HCEC 1CT (cell line): ENCODE measurements at regions not wholly inside any gene's neighbourhood (a gene's known extent, or its start where the extent isn't known, plus 50 kb on each side); places are given as distances from the start of the nearest gene placed in this dataset.
"Not testable (repeated sequence)": the region's sequence is repeated elsewhere in the genome, so short reads cannot be mapped to it uniquely, and the experiment has no call there.

Source experiments
- DNase-seq: peaks from one replicate; pipeline ENCODE4 v3.0.0-alpha.2; 2017

DNA sequence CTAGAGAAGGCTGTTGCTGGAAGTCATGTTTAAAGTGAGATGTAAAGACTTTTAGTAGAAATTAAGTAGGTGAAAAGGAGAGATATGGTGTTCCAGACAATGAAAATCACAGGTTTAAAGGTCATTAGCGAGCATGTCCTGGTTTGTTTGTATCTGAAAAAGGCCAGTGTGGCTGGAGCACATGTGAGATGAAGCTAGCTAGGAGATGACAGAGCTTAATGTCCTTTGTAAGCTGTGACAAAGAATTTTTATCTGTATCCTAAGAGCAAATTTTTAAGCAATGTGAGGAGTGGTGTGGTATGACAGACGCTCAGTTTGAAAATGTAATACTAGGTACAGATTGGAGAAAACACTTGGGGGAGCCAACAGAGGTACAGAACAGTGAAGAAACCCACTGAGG, 567.2 kb upstream of the ARRDC3 start:
- DNase-seq = no peak

GRCh38 chr5:91946870-91947269, 563.8 kb upstream of the ARRDC3 start:
- no peak for DNase-seq

DNA sequence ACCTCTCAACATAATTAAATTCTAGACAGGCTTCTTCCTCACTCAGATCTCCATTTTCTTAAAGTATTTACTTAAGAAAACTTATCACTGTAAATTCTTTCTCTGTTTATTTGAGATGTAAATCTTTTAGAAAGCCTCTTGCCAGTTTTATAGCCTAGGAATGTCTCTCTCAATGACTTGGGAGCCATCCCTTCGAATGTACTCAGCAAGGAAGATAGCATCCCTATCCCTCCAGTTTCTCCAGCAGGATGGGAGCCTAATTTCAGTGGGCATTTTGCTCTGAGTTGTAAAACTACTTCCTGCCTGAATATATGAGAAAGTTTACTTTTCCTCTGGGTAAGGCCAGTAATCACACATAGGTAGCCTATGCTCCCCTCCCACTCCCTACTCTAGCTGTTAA, 558.5 kb upstream of the ARRDC3 start:
- no peak for DNase-seq

GRCh38 chr5:91938441-91938840, 555.3 kb upstream of the ARRDC3 start:
- no peak for DNase-seq

DNA sequence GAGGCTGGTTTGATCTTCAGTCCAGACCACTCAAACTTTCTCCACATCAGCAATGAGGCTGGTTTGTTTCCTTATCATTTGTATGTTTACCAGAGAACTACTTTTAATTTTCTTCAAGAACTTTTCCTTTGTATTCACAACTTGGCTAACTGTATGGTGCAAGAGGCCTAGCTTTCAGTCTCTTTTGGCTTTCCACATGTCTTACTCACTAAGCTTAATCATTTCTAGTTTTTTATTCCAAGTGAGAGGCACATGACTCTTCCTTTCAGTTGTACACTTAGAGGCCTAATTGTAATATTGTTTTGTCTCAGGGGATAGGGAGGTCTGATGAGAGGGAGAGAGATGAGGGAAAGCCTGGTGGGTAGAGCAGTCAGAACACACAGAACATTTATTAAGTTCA, 554.0 kb upstream of the ARRDC3 start:
- peak; percentile 24 for DNase-seq

DNA sequence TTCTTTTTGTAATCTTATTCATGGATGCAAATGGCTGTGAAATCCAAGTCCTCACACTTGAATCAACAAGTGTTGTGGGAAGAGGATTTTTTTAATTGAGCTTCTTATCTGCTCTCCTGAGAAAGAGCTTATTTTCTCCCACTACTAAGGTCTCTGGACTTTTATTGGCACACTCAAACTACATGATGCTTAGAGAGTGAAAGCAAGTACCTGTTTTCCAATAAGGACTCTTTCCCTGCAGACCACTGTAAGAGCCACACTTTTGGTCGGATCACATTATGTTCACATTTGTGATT, 546.4 kb upstream of the ARRDC3 start:
- DNase-seq = no peak

GRCh38 chr5:91928754-91929521, 545.8 kb upstream of the ARRDC3 start:
- DNase-seq = peak; percentile 55

DNA sequence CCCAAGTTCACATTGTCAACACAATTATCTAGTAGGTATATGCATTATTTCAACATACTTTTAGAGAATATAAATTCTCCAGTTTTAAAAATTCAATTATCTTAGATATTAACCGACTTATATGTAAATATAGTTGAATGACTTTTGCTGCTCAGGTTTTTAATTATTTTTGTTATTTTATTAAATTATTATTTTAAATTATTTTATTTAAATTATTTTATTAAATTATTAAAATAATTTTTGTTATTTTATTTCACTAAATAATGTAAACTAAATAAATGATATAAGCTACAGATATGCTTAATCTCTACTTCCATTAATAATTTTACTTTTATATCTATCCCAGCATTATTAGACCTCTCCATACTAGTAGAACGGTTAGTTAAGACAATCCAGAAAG, 544.3 kb upstream of the ARRDC3 start:
- DNase-seq = no peak

GRCh38 chr5:91925249-91925648, 542.1 kb upstream of the ARRDC3 start:
- DNase-seq = no peak

DNA sequence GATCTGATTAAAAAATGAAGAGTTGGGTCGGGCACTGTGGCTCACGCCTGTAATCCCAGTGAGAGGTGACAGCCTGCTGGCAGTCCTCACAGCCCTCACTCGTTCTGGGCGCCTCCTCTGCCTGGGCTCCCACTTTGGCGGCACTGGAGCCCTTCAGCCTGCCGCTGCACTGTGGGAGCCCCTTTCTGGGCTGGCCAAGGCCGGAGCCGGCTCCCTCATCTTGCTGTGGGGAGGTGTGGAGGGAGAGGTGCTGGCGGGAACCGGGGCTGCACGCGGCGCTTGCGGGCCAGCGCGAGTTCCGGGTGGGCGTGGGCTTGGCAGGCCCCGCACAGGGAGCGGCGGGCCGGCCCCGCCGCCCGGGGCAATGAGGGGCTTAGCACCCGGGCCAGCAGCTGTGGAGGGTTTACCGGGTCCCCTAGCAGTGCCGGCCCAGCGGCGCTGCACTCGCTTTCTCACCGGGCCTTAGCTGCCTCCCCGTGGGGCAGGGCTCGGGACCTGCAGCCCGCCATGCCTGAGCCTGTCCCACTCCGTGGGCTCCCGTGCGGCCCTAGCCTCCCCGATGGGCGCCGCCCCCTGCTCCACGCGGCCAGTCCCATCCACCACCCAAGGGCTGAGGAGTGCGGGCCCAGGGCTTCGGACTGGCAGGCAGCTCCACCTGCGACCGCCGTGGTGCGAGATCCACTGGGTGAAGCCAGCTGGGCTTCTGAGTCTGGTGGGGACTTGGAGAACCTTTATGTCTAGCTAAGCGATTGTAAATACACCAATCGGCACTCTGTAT, 534.1 kb upstream of the ARRDC3 start:
- not testable (repeated sequence) for DNase-seq

DNA sequence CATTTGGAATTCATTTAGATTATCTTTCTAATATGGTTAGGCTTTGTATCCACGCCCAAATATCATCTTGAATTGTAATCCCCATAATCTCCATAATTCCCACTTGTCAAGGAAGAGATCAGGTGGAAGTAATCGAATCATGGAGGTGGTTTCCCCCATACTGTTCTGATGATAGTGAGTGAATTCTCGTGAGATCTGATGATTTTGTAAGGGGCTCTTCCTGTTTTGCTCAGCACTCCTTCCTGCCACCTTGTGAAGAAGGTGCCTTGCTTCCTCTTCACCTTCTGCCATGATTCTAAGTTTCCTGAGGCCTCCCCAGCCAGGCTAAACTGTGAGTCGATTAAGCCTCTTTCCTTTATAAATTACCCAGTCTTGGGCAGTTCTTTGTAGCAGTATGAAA, 527.5 kb upstream of the ARRDC3 start:
- no peak for DNase-seq

DNA sequence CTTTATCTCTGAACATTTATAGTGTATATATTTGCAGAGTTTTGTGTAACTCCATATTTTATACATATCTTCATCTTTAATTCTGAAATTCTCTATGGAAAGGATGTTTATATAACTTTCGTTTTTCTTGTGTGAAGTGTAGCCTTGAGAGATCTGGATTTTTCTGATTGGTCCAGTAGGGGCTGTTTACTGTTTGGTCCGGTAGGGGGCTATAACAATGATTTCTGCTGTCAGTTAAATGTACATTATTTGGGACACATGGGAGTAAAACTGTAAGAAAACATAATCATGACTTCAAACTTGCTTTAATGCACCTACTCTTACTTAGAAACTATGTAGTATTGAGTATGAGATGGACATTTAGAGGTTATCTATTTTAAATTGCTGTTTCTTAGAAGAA, 527.1 kb upstream of the ARRDC3 start:
- DNase-seq = no peak

GRCh38 chr5:91906494-91906893, 523.4 kb upstream of the ARRDC3 start:
- DNase-seq = no peak

DNA sequence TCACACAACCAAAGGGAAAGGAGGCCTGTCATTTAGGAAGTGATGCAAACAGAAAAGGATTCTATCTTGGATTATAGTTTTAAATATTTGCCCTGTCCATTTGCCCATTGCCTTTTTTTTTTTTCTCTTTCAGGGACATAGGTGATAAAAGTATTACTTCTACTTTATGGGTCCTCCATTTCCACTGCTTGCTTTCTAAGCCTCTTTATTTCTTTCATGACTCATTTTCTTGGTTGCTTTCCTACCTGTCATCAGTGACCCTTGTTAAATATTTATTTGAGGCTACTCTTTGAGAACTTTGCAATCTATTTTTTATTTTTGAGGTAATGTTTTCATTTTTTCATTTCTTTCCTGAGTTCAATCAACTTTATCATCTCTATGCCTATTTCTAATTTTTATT, 522.9 kb upstream of the ARRDC3 start:
- no peak for DNase-seq

GRCh38 chr5:91898898-91899297, 515.8 kb upstream of the ARRDC3 start:
- no peak for DNase-seq

DNA sequence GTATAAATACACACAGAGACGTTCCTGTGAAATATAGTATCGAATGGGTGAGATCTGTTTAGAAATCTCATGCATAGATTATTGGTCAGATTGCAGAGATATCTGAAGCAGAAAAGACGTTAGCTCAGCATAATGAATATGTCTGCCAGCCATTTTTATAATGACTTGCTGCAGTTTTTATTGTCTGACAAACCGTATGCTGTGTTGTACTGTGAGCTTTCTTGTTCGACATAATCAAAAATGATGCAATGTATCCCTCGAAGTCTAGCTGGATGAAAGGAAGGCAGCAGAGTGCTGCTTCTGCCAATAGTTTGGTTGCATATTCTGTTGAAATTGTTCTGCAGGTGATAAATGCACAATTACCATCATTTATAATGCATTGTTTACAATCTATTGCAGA, 514.9 kb upstream of the ARRDC3 start:
- no peak for DNase-seq

- DNase-seq = no peak
Measured at GRCh38 chr5:91888810-91889209, 505.7 kb upstream of the ARRDC3 start.

DNA sequence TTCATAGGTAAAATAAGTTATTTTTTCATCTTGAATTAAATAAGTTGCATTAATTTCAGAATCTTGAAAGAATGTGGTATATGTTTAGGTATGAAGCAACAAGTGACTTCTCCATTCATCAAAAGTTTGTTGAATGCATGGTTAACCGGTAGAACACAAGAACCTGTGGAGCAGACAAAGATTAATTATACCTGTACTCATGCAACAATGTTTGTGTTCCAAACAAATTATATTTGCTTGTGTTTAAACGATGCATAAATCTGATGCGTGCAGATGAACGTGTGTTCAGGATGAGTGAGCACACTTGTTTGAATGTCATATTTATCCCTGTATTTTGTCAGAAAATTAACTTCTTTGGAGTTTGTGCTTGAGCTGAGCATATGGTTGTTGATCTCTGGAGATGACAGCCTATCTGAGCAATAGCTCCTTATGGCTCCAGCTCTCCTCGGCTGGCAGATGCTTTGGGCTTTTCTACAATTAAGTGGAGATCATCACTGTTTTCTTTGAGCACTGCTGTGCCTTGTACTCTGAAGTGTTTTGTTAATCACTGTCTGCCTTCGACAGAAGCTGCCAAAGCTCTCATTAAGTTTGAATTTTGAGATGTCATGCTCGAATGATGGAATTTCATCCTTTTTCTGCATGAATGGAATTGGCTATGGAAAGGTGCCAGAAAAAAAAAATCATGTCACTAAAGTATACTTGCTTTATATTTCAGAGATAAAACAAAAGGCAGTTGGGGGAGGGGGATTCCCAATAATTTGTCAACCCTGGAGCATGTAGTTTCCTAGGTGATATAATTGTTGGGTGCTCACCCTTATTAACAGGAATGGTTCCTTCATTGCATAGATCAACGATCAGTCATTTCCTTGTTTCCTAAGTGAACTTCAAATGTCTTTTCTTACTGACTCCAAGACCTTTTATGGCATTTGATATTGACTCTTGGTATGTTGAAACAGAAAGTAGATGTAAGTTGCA, 502.5 kb upstream of the ARRDC3 start:
- peak; percentile 61 for DNase-seq

- DNase-seq = no peak
Measured at GRCh38 chr5:91884036-91884435, 500.9 kb upstream of the ARRDC3 start.

DNA sequence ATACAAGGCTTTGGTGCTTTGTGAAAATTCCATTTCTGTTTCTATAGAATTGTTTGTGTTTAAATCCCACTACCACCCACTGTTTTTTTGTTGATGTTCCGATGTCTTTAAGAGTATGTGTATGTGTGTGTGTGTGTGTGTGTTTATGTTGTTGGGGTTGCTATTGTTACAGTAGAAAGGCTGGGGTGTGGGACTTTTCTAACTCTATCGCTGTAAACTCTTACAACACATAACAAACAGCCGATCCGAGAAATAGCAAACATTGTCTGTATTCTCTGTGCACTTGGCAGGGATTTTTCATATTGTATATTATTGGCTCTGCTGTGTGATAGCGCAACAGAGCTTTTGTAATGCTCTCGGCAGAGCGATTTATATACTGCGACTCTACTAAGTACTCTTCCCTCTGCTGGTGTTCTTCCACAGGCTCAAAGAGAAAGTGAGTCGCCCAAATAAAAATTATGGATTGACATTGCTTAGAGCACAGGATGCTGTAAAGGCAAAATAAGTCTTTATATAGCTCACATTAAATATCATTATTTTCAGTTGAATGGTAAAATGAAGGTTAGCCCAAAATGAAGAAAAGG, 492.2 kb upstream of the ARRDC3 start:
- DNase-seq = peak; percentile 24

DNA sequence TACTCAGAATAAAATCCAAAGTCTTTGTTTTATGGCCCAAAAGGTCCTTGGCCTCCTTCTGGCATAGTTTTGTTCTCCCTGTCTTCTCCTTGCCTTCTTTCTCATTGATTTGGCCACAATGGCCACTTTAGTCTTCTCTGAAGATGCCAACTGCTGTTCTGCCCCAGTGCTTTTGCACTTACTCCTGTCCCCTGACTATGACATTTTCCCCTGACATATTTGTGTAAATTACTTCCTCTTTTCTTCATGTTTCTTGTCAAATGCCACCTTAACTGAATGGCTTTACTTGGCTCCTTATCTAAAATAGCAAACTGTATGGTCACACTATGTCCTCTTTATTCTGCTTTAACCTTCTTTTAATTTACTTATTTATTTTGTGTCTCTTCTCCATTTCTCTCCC, 484.7 kb upstream of the ARRDC3 start:
- no peak for DNase-seq

DNA sequence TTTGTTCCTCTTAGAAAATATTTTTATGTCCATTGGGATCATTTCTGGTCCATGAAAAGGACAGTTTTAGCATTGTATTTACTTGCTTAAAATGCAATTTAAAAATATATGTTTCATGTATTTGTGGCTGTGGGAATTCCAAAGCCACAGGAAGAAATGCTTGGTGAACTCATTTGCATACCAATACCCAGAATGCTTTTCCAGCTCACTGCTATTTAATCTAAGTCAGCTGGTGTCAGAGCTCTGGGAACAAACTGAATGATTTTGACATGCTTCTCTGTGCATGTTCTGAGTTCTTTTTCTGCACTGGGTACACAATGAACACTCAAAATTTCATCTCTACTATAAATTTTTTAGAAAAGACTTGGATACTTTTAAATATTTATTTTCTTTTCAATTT, 482.8 kb upstream of the ARRDC3 start:
- DNase-seq = peak; percentile 7

GRCh38 chr5:91864962-91865361, 481.8 kb upstream of the ARRDC3 start:
- peak; percentile 14 for DNase-seq
